ENCODE measurements at regions not wholly inside any gene's neighbourhood (a gene's known extent, or its start where the extent isn't known, plus 50 kb on each side); places are given as distances from the start of the nearest gene placed in this dataset.

- TF ChIP-seq CTCF (IDR thresholded peaks at IDR 0.05), result no peak
- H3K4me3 ChIP-seq, result no peak overlapping the region
- no peak for DNase-seq
- WGBS, 3 donors, result 22 to 53% (median 36%) methylated on average over 1 of the region's 1 CpG
- intact Hi-C loops (cut with DNase I), result no loop called here
- H3K4me1 ChIP-seq, result no peaks in the 10 kb centered on the region
- no peaks in the 10 kb centered on the region for H3K36me3 ChIP-seq (ENCODE audit: insufficient read depth in 1 of 2, low read depth in 1 of 2)
- H3K9me3 ChIP-seq, result peaks cover 3% of the 10 kb centered on the region
- no peak overlapping the region for H3K27ac ChIP-seq
- no peak for ATAC-seq
- no peaks in the 10 kb centered on the region for H3K27me3 ChIP-seq (ENCODE audit: insufficient read depth in 3 of 3, low read length in 2 of 3)
Measured at GRCh38 chr3:64321747-64322146, 96.5 kb upstream of the PRICKLE2 start.

DNA sequence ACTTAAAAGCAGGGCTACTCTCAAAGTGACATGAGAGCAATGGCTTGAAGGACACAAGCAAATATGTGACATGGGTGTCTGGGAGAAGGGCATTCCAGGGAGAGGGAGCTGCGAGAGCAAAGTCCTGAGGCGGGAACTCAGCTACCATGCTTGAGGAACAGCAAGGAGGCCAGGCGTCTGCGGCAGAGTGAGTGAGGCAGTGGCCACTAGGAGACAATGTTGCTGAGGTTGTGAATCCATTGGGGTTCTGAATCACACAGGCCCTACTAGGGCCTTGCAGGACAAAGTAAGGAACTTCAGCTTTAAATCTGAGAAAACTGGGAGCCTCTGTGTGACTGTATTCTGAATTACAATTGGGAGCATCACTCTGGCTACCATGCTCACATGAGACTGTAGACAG lies 94.1 kb upstream of the PRICKLE2 start:
- Histone ChIP-seq H3K27ac (no peak overlapping the region), H3K36me3 (ENCODE audit: insufficient read depth in 1 of 2, low read depth in 1 of 2) (no peaks in the 10 kb centered on the region), H3K27me3 (ENCODE audit: insufficient read depth in 3 of 3, low read length in 2 of 3) (no peaks in the 10 kb centered on the region), H3K4me3 (no peak overlapping the region), H3K4me1 (no peaks in the 10 kb centered on the region), H3K9me3 (no peaks in the 10 kb centered on the region)
- DNase-seq (no peak), ATAC-seq (no peak)
- no peak for TF ChIP-seq CTCF (IDR thresholded peaks at IDR 0.05)
- intact Hi-C loops (cut with DNase I), result no loop called here
- 90 to 99% (median 96%) methylated on average over 4 of the region's 4 CpGs for whole genome bisulfite sequencing, 3 donors

DNA sequence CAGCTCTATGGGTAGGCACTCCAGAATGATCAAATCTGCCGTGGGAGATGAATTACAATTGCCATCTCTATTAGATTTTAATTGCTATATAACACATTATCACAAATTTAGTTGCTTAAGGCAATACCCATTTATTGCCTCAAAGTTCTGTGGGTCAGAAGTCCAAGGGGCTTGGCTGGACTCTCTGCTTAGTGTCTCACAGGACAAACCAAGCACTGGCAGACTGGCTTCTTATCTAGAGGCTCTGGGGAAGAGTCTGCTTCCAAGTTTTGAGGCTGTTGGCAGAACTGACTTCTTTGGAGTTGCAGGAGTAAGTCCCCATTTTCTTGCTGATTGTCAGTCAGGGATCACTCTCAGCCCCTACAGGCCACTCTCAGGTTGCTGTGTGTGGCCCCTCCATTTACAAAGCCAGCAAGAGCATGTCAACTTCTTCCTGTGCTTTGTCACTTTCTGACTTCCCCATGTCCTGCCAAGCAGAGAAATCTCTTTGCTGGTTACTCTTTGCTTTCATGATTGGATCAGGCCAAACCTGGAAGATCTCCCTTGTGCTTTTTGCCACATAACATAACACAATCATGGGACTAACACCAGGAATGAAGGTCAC lies 93.5 kb upstream of the PRICKLE2 start:
- no peak overlapping the region for H3K4me3 ChIP-seq
- ATAC-seq (no peak), DNase-seq (no peak)
- no peaks in the 10 kb centered on the region for H3K9me3 ChIP-seq
- no peaks in the 10 kb centered on the region for H3K27me3 ChIP-seq (ENCODE audit: insufficient read depth in 3 of 3, low read length in 2 of 3)
- TF ChIP-seq CTCF (IDR thresholded peaks at IDR 0.05), result no peak
- no peaks in the 10 kb centered on the region for H3K4me1 ChIP-seq
- intact Hi-C loops (cut with DNase I), result no loop called here
- WGBS, 3 donors, result 86 to 95% (median 91%) methylated on average over 1 of the region's 1 CpG
- no peak overlapping the region for H3K27ac ChIP-seq
- no peaks in the 10 kb centered on the region for H3K36me3 ChIP-seq (ENCODE audit: insufficient read depth in 1 of 2, low read depth in 1 of 2)

GRCh38 chr3:64318001-64318400 lies 92.7 kb upstream of the PRICKLE2 start:
- Histone ChIP-seq H3K27ac (no peak overlapping the region), H3K4me3 (no peak overlapping the region), H3K4me1 (no peaks in the 10 kb centered on the region), H3K27me3 (ENCODE audit: insufficient read depth in 3 of 3, low read length in 2 of 3) (no peaks in the 10 kb centered on the region), H3K36me3 (ENCODE audit: insufficient read depth in 1 of 2, low read depth in 1 of 2) (no peaks in the 10 kb centered on the region), H3K9me3 (no peaks in the 10 kb centered on the region)
- WGBS, 3 donors, result 85 to 91% (median 87%) methylated on average over 3 of the region's 3 CpGs
- no peak for TF ChIP-seq CTCF (IDR thresholded peaks at IDR 0.05)
- intact Hi-C loops (cut with DNase I), result no loop called here
- ATAC-seq (no peak), DNase-seq (no peak)

DNA sequence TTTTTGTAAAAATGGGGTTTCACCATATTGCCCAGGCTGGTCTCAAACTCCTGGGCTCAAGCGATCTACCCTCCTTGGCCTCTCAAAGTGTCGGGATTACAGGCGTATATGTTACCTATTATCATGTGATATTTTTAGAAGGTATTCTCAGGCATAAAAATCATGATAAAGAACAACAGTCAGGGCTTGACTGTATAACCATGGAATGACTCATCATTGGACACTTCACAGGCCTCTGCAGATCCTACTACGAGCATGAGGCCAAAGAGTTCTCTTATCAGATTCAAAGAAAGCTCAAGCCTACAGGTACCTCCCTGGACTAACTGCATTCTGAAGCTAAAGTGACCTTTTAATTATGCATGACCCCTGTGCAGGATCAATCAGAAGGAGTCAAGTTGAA lies 91.7 kb upstream of the PRICKLE2 start:
- intact Hi-C loops (cut with DNase I), result no loop called here
- H3K4me1 ChIP-seq, result no peaks in the 10 kb centered on the region
- WGBS, 3 donors, result 91 to 96% (median 92%) methylated on average over 4 of the region's 4 CpGs
- H3K4me3 ChIP-seq, result no peak overlapping the region
- no peaks in the 10 kb centered on the region for H3K9me3 ChIP-seq
- DNase-seq (no peak), ATAC-seq (no peak)
- no peaks in the 10 kb centered on the region for H3K36me3 ChIP-seq (ENCODE audit: insufficient read depth in 1 of 2, low read depth in 1 of 2)
- no peak for TF ChIP-seq CTCF (IDR thresholded peaks at IDR 0.05)
- H3K27me3 ChIP-seq (ENCODE audit: insufficient read depth in 3 of 3, low read length in 2 of 3), result no peaks in the 10 kb centered on the region
- no peak overlapping the region for H3K27ac ChIP-seq
